K562 (cell line): ENCODE measurements at regions not wholly inside any gene's neighbourhood (a gene's known extent, or its start where the extent isn't known, plus 50 kb on each side); places are given as distances from the start of the nearest gene placed in this dataset.

ENCODE experiments used
- ATAC-seq: fragments of 200-7000 bp; cut with Tn5 transposase; 3 replicates; pipeline ENCODE4 v1.9.1; 2020; ENCODE audit warnings: moderate library complexity
- BruUV-seq: library from RNA; stranded (reverse); fragments of 400-500 nt; replicated peaks from 2 replicates; lab custom pipeline; 2021; lab: Mats Ljungman, UMichigan
- CTCF ChIA-PET: fragments of 300-600 bp; formaldehyde crosslinking; extraction: SDS; loops from one replicate; lab custom pipeline; 2021; ENCODE audit warnings: low intra/inter-chr PET ratio; lab: Yijun Ruan, JAX
- POLR2A ChIA-PET: fragments of 300-600, 350-650 bp; sonication (Branson Sonifier 250); formaldehyde crosslinking; extraction: SDS; loops from one replicate; lab custom pipeline; 2021; ENCODE audit warnings: antibody characterized with exemption, inconsistent platforms; lab: Yijun Ruan, JAX
- DNase-seq, 4 experiments: peaks; one replicate each; pipeline versions ENCODE4 v3.0.0 to v3.0.0-alpha.2; 2011 to 2018; ENCODE audit warnings: low spot score in 3 of 4, mixed read lengths in 3 of 4; ENCODE audit errors: extremely low read depth in 1 of 4
- FAIRE-seq: peaks from 2 replicates; lab custom pipeline; 2011; peaks lifted over from hg19 to GRCh38; lab: Jason Lieb, UNC
- H2AFZ ChIP-seq: 2 replicates; pipeline ENCODE4 v1.6.0; 2011; ENCODE audit warnings: low read depth, low read length, control low read depth, inconsistent platforms
- H3K27ac ChIP-seq: fragments of 200-600 bp; 3 replicates; pipeline ENCODE4 v1.8.0; 2011; ENCODE audit warnings: low read depth, mild to moderate bottlenecking, control low read depth, inconsistent platforms, low read length, moderate library complexity, mixed read lengths; ENCODE audit errors: extremely low read depth
- H3K27me3 ChIP-seq, 2 experiments: fragments of 300-600 bp in 1 of 2; 2 replicates in 1 of 2; 3 replicates in 1 of 2; pipeline versions ENCODE4 v1.6.0 to v1.8.0; 2011; ENCODE audit warnings: inconsistent platforms in 2 of 2, low read length in 2 of 2, mild to moderate bottlenecking in 1 of 2, mixed read lengths in 1 of 2, moderate library complexity in 1 of 2; ENCODE audit not compliant: control insufficient read depth in 2 of 2, insufficient read depth in 2 of 2
- H3K36me3 ChIP-seq: fragments of 300-600 bp; 3 replicates; pipeline ENCODE4 v1.8.0; 2011; ENCODE audit warnings: mild to moderate bottlenecking, low read length, inconsistent platforms; ENCODE audit not compliant: control insufficient read depth, insufficient read depth
- H3K4me1 ChIP-seq, 2 experiments: fragments of 200-600 bp in 1 of 2; replicated peaks in 1 of 2; 2 replicates in 1 of 2; 3 replicates in 1 of 2; pipeline versions ENCODE4 v1.5.1 to v1.8.0; 2011; ENCODE audit warnings: inconsistent platforms in 2 of 2, low read length in 2 of 2, mild to moderate bottlenecking in 1 of 2, mixed read lengths in 1 of 2, moderate library complexity in 1 of 2; ENCODE audit not compliant: control insufficient read depth in 2 of 2, insufficient read depth in 2 of 2
- H3K4me2 ChIP-seq: 2 replicates; pipeline ENCODE4 v1.6.1; 2011; ENCODE audit warnings: low read length, control low read depth, inconsistent platforms, mixed read lengths; ENCODE audit not compliant: insufficient read depth
- H3K4me3 ChIP-seq: fragments of 200-600 bp; sonication (generic), shearing (Covaris generic); 2 replicates; pipeline ENCODE4 v1.5.1; 2016; ENCODE audit warnings: control low read depth, inconsistent platforms
- H3K79me2 ChIP-seq: fragments of 200-600 bp; 3 replicates; pipeline ENCODE4 v1.8.0; 2011; ENCODE audit warnings: low read length, inconsistent platforms; ENCODE audit not compliant: control insufficient read depth, insufficient read depth
- H3K9ac ChIP-seq, 2 experiments: 2 replicates each; pipeline versions ENCODE4 v1.6.0 to v1.6.1; 2011; ENCODE audit warnings: low read depth in 2 of 2, low read length in 2 of 2, control low read depth in 1 of 2, inconsistent platforms in 1 of 2, mild to moderate bottlenecking in 1 of 2, mixed read lengths in 1 of 2; ENCODE audit not compliant: insufficient read depth in 1 of 2
- H3K9me1 ChIP-seq: one replicate; pipeline ENCODE4 v1.6.0; 2011; ENCODE audit warnings: inconsistent platforms, mild to moderate bottlenecking, low read length, moderate library complexity; ENCODE audit not compliant: control insufficient read depth, insufficient read depth
- H3K9me3 ChIP-seq: replicated peaks from 2 replicates; pipeline ENCODE4 v1.5.1; 2011; ENCODE audit warnings: low read depth, low read length, inconsistent platforms; ENCODE audit not compliant: control insufficient read depth, insufficient read depth
- H4K20me1 ChIP-seq: replicated peaks from 2 replicates; pipeline ENCODE4 v1.6.1; 2011; ENCODE audit warnings: low read length, inconsistent platforms, mixed read lengths; ENCODE audit not compliant: control insufficient read depth, insufficient read depth
- BCLAF1 ChIP-seq, 2 experiments: fragments of 450-650 bp in 1 of 2; IDR thresholded peaks; 2 replicates each; pipeline ENCODE4 v1.6.1; 2011 to 2017; ENCODE audit warnings: low read depth in 2 of 2, antibody characterized with exemption in 1 of 2, borderline replicate concordance in 1 of 2, low read length in 1 of 2, mild to moderate bottlenecking in 1 of 2, mixed read lengths in 1 of 2; ENCODE audit not compliant: control insufficient read depth in 1 of 2
- CBFA2T2 ChIP-seq: fragments of 450-650 bp; conservative IDR thresholded peaks from 2 replicates; pipeline ENCODE4 v1.6.1; 2017; ENCODE audit warnings: mild to moderate bottlenecking
- CEBPB ChIP-seq: fragments of 450-650 bp; IDR thresholded peaks from 2 replicates; pipeline ENCODE4 v1.6.1; 2016; ENCODE audit warnings: missing genetic modification characterization, missing compliant biosample characterization
- ELF1 ChIP-seq: fragments of 200-800 bp; sonication (Bioruptor generic); IDR thresholded peaks from 2 replicates; pipeline ENCODE4 v1.6.1; 2016; ENCODE audit warnings: missing genetic modification characterization, missing compliant biosample characterization
- FOS ChIP-seq: IDR thresholded peaks from 3 replicates; pipeline ENCODE4 v1.6.1; 2011; ENCODE audit not compliant: insufficient read length; ENCODE audit errors: extremely low read depth
- GTF3C2 ChIP-seq: IDR thresholded peaks from 3 replicates; pipeline ENCODE4 v1.6.1; 2011; ENCODE audit warnings: borderline replicate concordance, mild to moderate bottlenecking, moderate library complexity; ENCODE audit not compliant: insufficient read length; ENCODE audit errors: extremely low read depth
- HBP1 ChIP-seq: fragments of 450-650 bp; formaldehyde crosslinking; IDR thresholded peaks from 2 replicates; pipeline ENCODE4 v1.4.0; 2022; ENCODE audit warnings: missing genetic modification characterization
- HCFC1 ChIP-seq: IDR thresholded peaks from 2 replicates; pipeline ENCODE4 v1.6.1; 2012; ENCODE audit warnings: low read depth, low read length, improper control_type of control experiment
- MECOM ChIP-seq: fragments of 250-450 bp; sonication (Bioruptor Pico); IDR thresholded peaks from 2 replicates; pipeline ENCODE4 v1.8.0; 2022; ENCODE audit warnings: inconsistent platforms
- SOX6 ChIP-seq: fragments of 450-650 bp; IDR thresholded peaks from 2 replicates; pipeline ENCODE4 v1.6.1; 2014; ENCODE audit warnings: mild to moderate bottlenecking
- TFE3 ChIP-seq: fragments of 450-650 bp; formaldehyde crosslinking; IDR thresholded peaks from 2 replicates; pipeline ENCODE4 v1.4.0; 2020; ENCODE audit warnings: mild to moderate bottlenecking, mixed read lengths
- ZNF143 ChIP-seq: sonication (generic); formaldehyde crosslinking; IDR thresholded peaks from 2 replicates; pipeline ENCODE4 v1.9.0; 2022; ENCODE audit warnings: mild to moderate bottlenecking, missing genetic modification reagents
- WGBS: fragments of 100-300 bp; shearing (Covaris generic); methylation state at CpG from one replicate; pipeline ENCODE4 v1.1.6; 2016; ENCODE audit warnings: low coverage, mixed read lengths; ENCODE audit not compliant: insufficient coverage; ENCODE audit errors: missing lambda C conversion rate; 5-methylcytosine and 5-hydroxymethylcytosine counted together
- in situ Hi-C: fragments of 300-500 bp; cut with MboI; formaldehyde crosslinking; loops from 4 replicates; pipeline ENCODE4 v1.15.0; 2018; ENCODE audit warnings: inconsistent platforms, mixed read lengths
- intact Hi-C: fragments of 100-400 bp; cut with micrococcal nuclease; formaldehyde crosslinking; loops from 2 replicates; pipeline ENCODE4 v1.14.2; 2022

GRCh38 chr2:58870704-58871103 lies 629.6 kb upstream of the FANCL start:
- H3K4me3 ChIP-seq: no peak overlapping the region
- in situ Hi-C loops: no loop called here
- H3K27ac ChIP-seq: no peak overlapping the region
- peaks cover 3% of the 10 kb centered on the region; the same call in 1 of the 2 replicates for H3K9me3 ChIP-seq
- no peaks in the 10 kb centered on the region for H3K79me2 ChIP-seq
- no peaks in the 10 kb centered on the region for H3K36me3 ChIP-seq
- no peaks in the 10 kb centered on the region; a peak in 1 of 5 replicates for H3K4me1 ChIP-seq
- DNase-seq (peak in 3 of 4 experiments; percentile 14 to 39 (median 14)), FAIRE-seq (peak; percentile 58), ATAC-seq (peak; percentile 90)
- POLR2A ChIA-PET: no interaction called here
- H3K27me3 ChIP-seq: no peaks in the 10 kb centered on the region
- no peak overlapping the region for H3K4me2 ChIP-seq
- no peak overlapping the region for H3K9ac ChIP-seq
- no peaks in the 10 kb centered on the region for H4K20me1 ChIP-seq
- 0% methylated on average over 2 of the region's 2 CpGs for WGBS
- BruUV-seq: no TSS peak
- CTCF ChIA-PET: no interaction called here
- H3K9me1 ChIP-seq: no peaks in the 10 kb centered on the region
- intact Hi-C loops: loop anchor here (5.0 kb wide), 2 partner anchors 108 to 298 kb away; no protein-coding TSS in a partner anchor
- H2AFZ ChIP-seq: peak overlapping the region; percentile 8; the same call in 1 of the 2 replicates
- TF ChIP-seq TFE3 (CRISPR knock-in tag): peak; percentile 74
- no peak for TF ChIP-seq MECOM (CRISPR knock-in tag)
- TF ChIP-seq GTF3C2: no peak
- TF ChIP-seq HBP1 (CRISPR knock-in tag): no peak
- TF ChIP-seq BCLAF1 (IDR thresholded peaks at IDR 0.05; ENCODE audit: borderline replicate concordance in 1 of 2, control insufficient read depth in 1 of 2, low read depth in 2 of 2, low read length in 1 of 2): no peak
- TF ChIP-seq CBFA2T2: 0 out of 2 replicates have a peak, but pooled peaks have one; percentile 28
- no peak for TF ChIP-seq CEBPB (tag)
- peak; percentile 18 for TF ChIP-seq FOS
- no peak for TF ChIP-seq SOX6
- peak; percentile 70 for TF ChIP-seq ZNF143 (CRISPR knock-in tag)
- TF ChIP-seq ELF1 (tag): peak; percentile 79
- TF ChIP-seq HCFC1: peak; percentile 77
